ACC112 (cell line): ENCODE measurements at regions not wholly inside any gene's neighbourhood (a gene's known extent, or its start where the extent isn't known, plus 50 kb on each side); places are given as distances from the start of the nearest gene placed in this dataset.
"Not testable (repeated sequence)": the region's sequence is repeated elsewhere in the genome, so short reads cannot be mapped to it uniquely, and the experiment has no call there.

Source experiments
- H2AFZ ChIP-seq: fragments of 200-600 bp; sonication (generic); one replicate; pipeline ENCODE4 v1.6.0; 2017; ENCODE audit warnings: antibody characterized with exemption, low read length; ENCODE audit not compliant: unreplicated experiment
- H3K27ac ChIP-seq: fragments of 200-600 bp; sonication (generic); 2 replicates; pipeline ENCODE4 v1.5.1; 2014; ENCODE audit warnings: low read depth, mild to moderate bottlenecking, antibody characterized with exemption, low read length, moderate library complexity
- H3K27me3 ChIP-seq: fragments of 200-600 bp; sonication (generic); 2 replicates; pipeline ENCODE4 v1.6.1; 2014; ENCODE audit warnings: mild to moderate bottlenecking, antibody characterized with exemption, low read length, moderate library complexity, mixed read lengths; ENCODE audit not compliant: insufficient read depth
- H3K36me3 ChIP-seq: fragments of 200-600 bp; sonication (generic); 2 replicates; pipeline ENCODE4 v1.6.1; 2016; ENCODE audit warnings: mild to moderate bottlenecking, antibody characterized with exemption, low read length, moderate library complexity, mixed read lengths; ENCODE audit not compliant: insufficient read depth
- H3K4me1 ChIP-seq: fragments of 200-600 bp; sonication (generic); one replicate; pipeline ENCODE4 v1.6.1; 2016; ENCODE audit warnings: low read length, mixed read lengths; ENCODE audit not compliant: insufficient read depth, unreplicated experiment, control insufficient read depth
- H3K4me3 ChIP-seq: fragments of 200-600 bp; sonication (generic); 2 replicates; pipeline ENCODE4 v1.5.1; 2014; ENCODE audit warnings: mild to moderate bottlenecking, low read depth, low read length
- H3K79me2 ChIP-seq: fragments of 200-600 bp; sonication (generic); one replicate; pipeline ENCODE4 v1.6.0; 2016; ENCODE audit warnings: low read length; ENCODE audit not compliant: control insufficient read depth, unreplicated experiment, insufficient read depth

DNA sequence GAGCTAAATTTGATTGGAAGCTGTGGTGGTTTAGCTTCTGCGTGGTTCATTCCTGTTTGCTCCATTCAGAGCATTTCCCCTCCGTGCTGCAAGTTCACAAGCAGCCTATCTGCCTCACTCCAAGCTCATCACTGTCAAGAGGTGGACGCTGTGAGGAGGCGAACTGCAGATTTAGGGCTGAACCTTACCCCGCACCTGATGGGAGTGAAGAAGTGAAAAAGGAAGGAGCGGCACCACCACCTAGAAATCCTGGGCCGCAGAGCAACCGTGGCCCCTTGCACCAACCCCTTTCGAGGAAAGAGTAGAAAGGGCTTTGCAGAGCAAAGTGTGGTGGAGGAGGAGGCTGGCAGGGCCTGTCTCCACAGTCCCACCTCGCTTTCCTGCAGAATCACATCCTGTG is 117.4 kb downstream of the IER5 start:
- H3K4me3 ChIP-seq, result no peak overlapping the region
- no peaks in the 10 kb centered on the region for H3K4me1 ChIP-seq
- H2AFZ ChIP-seq, result no peak overlapping the region
- H3K27ac ChIP-seq, result no peak overlapping the region
- no peaks in the 10 kb centered on the region for H3K36me3 ChIP-seq
- no peaks in the 10 kb centered on the region for H3K79me2 ChIP-seq
- peaks cover 47% of the 10 kb centered on the region for H3K27me3 ChIP-seq

DNA sequence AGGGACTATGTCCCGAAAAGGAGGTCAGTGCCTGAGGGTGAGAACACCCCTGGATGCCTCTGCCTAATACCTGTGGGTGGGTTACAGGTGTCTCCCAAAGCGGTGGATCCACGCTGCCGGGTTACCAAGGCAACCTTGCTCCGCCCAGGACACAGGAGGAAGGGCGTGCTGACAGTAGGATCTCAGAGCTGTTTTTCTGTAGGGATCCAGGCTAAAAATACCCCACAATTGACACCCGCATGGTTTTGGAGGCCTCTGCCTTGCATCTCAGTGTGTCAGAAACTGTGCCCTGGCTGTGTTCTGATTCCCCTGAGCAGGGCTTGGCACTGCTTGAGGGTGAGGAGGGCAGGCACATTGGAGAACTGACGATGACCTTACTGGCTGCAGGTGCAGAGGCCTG is 118.0 kb downstream of the IER5 start:
- Histone ChIP-seq H3K27me3 (peaks cover 47% of the 10 kb centered on the region), H2AFZ (no peak overlapping the region), H3K27ac (no peak overlapping the region), H3K4me1 (no peaks in the 10 kb centered on the region), H3K4me3 (no peak overlapping the region), H3K36me3 (no peaks in the 10 kb centered on the region), H3K79me2 (no peaks in the 10 kb centered on the region)

DNA sequence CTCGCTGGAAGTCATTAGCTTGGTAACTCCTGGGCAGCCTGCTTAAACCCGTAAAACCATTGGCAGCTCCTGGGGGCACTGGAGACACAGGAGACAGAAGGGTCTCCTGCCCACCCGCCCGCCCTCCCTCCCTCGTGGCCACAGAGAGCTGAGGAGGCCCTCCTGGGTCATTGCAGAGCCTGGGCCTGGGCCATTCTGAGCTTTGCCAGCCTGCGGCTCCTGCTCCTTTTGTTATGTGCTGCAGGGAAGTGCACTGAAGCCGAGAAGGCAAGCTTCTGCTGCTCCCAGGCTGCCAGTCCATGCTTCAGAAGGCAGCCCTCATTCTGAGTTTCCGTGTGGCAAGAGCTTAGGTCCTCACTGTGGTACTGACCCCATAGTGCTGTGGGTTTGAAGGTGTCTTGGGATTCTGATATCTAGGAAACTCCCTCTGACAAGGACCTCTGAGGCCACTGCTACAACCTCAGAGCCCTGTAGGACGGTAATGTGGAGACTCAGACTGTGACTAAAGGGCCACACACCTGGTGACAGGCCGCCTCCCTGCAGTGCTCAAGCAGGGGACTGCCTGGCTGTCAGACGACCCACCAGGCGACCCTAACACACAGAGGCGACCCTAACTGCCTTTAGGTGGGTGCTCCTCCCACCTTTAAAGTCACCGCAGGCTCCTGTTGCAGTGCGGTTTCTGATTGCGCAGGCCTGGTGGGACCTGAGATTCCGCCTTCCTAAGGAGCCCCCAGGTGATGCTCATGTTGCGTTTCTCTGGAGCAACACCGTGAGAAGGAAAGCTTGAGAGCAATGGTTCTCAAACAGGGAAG is 118.7 kb downstream of the IER5 start:
- Histone ChIP-seq H2AFZ (no peak overlapping the region), H3K36me3 (no peaks in the 10 kb centered on the region), H3K27ac (no peak overlapping the region), H3K4me1 (no peaks in the 10 kb centered on the region), H3K79me2 (no peaks in the 10 kb centered on the region), H3K27me3 (peaks cover 47% of the 10 kb centered on the region), H3K4me3 (no peak overlapping the region)

GRCh38 chr1:181208083-181208482 is 119.6 kb downstream of the IER5 start:
- Histone ChIP-seq H3K36me3 (no peaks in the 10 kb centered on the region), H3K27ac (no peak overlapping the region), H3K27me3 (peaks cover 54% of the 10 kb centered on the region), H3K4me1 (no peaks in the 10 kb centered on the region), H2AFZ (no peak overlapping the region), H3K4me3 (no peak overlapping the region), H3K79me2 (no peaks in the 10 kb centered on the region)

DNA sequence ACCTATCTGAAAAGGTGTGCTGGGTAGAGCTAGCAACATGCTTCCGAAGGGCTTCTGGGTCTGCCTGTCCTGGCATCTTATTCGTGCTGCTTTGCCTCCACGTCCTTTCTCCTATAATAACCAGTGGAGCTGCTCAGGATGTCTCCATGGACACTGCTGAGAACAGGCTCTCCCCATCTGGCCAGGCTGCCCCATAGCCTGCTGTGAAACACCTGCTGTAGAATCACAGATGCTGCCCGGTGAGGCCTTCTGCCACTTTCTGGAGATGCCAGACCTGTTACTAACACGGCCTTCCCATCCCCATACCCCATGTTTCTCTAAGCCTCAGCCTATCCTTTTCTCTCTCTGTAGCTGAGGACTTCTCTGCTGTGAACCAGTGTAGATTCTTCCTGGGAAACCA is 120.5 kb downstream of the IER5 start:
- Histone ChIP-seq H3K79me2 (no peaks in the 10 kb centered on the region), H3K27me3 (peaks cover 56% of the 10 kb centered on the region), H3K27ac (no peak overlapping the region), H3K36me3 (no peaks in the 10 kb centered on the region), H2AFZ (no peak overlapping the region), H3K4me1 (no peaks in the 10 kb centered on the region), H3K4me3 (no peak overlapping the region)

DNA sequence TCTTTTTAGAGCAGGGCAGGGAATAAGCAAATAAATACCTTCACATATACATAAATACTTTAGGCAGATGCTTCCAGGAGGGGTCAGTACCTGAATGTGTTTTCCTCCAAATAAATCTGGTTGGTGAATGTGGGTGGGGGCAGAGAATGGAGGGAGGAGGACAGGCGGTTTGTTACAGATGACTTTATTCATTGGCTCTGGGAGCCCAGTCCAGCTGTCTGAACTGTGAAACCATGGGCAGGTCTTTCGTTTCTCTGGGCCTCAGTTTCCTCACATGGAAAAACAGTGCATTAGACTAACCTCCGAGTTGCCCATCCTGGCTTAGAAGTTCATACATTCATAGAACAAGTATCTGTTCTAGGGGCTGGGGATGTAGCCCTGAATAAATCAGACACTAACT is 124.6 kb downstream of the IER5 start:
- Histone ChIP-seq H3K4me3 (no peak overlapping the region), H3K79me2 (no peaks in the 10 kb centered on the region), H3K27me3 (peaks cover 48% of the 10 kb centered on the region), H2AFZ (no peak overlapping the region), H3K4me1 (no peaks in the 10 kb centered on the region), H3K36me3 (no peaks in the 10 kb centered on the region), H3K27ac (no peak overlapping the region)

- H3K79me2 ChIP-seq, result no peaks in the 10 kb centered on the region
- no peak overlapping the region for H3K4me3 ChIP-seq
- H3K27me3 ChIP-seq, result peaks cover 36% of the 10 kb centered on the region
- no peaks in the 10 kb centered on the region for H3K36me3 ChIP-seq
- H3K4me1 ChIP-seq, result no peaks in the 10 kb centered on the region
- no peak overlapping the region for H3K27ac ChIP-seq
- no peak overlapping the region for H2AFZ ChIP-seq
Observed at GRCh38 chr1:181216591-181216994, 128.1 kb downstream of the IER5 start.

DNA sequence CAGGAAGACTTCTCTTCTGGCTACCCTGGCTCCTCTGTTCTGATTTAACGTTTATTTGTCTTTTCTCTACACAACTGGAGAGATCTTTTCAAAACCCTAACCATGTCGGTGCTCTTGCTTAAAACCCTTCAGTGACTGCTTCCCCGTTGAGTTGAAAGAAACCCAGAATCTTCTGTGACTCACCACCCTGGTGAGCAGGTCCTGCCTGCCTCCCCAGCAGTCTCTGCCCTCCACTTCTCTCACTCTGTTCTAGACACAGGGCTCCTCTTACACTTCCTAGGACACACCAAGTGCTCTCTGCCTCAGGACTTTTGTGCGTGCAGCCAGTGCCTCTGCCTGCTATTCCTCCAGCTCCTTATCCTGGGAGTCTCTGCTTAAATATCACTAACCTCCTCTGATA is 131.4 kb downstream of the IER5 start:
- no peak overlapping the region for H3K27ac ChIP-seq
- H3K4me3 ChIP-seq, result no peak overlapping the region
- peaks cover 16% of the 10 kb centered on the region; the same call in 1 of the 2 replicates for H3K27me3 ChIP-seq
- H3K4me1 ChIP-seq, result no peaks in the 10 kb centered on the region
- H2AFZ ChIP-seq, result no peak overlapping the region
- no peaks in the 10 kb centered on the region for H3K36me3 ChIP-seq
- H3K79me2 ChIP-seq, result no peaks in the 10 kb centered on the region

DNA sequence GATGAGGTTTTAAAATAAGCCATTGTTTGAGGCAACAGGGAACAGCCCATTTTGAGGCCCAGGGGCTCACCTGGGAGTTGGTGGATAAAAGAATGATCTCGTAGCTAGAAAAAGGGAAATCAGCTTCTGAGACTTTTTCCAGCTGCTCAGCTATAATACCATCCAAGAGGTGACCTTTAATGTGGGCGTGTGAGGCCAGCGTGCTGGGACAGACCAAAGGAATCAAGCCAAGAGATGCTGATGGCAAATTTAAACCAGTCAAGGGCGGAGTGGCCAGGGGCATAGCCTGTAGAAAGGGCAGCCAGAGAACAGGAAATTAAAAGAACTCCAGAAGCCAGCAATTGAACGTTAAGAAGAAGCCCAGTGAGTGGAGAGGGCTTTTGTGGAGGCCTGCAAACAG is 132.6 kb downstream of the IER5 start:
- Histone ChIP-seq H3K79me2 (no peaks in the 10 kb centered on the region), H3K4me3 (no peak overlapping the region), H3K36me3 (no peaks in the 10 kb centered on the region), H3K27me3 (peaks cover 11% of the 10 kb centered on the region; the same call in 1 of the 2 replicates), H3K27ac (no peak overlapping the region), H3K4me1 (no peaks in the 10 kb centered on the region), H2AFZ (no peak overlapping the region)

GRCh38 chr1:181222972-181223505 is 134.5 kb downstream of the IER5 start:
- Histone ChIP-seq H3K36me3 (no peaks in the 10 kb centered on the region), H3K4me1 (no peaks in the 10 kb centered on the region), H3K4me3 (no peak overlapping the region), H3K79me2 (no peaks in the 10 kb centered on the region), H3K27ac (no peak overlapping the region), H3K27me3 (no peaks in the 10 kb centered on the region), H2AFZ (no peak overlapping the region)

DNA sequence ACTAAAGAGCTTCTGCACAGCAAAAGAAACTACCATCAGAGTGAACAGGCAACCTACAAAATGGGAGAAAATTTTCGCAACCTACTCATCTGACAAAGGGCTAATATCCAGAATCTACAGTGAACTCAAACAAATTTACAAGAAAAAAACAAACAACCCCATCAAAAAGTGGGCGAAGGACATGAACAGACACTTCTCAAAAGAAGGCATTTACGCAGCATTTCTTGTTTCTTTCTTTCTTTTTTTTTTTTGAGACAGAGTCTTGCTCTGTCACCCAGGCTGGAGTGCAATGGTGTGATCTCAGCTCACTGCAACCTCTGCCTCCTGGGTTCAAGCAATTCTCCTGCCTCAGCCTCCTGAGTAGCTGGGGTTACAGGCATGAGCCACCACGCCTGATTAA is 138.2 kb downstream of the IER5 start:
- H3K4me1 ChIP-seq, H3K4me3 ChIP-seq, H3K27ac ChIP-seq, H3K36me3 ChIP-seq, H3K27me3 ChIP-seq, H3K79me2 ChIP-seq, H2AFZ ChIP-seq: not testable (repeated sequence)
